Endothelial cell of umbilical vein (primary cell): ENCODE measurements at regions not wholly inside any gene's neighbourhood (a gene's known extent, or its start where the extent isn't known, plus 50 kb on each side); places are given as distances from the start of the nearest gene placed in this dataset.

ENCODE experiments used
- CTCF ChIP-seq, 2 donors: IDR thresholded peaks; 1 replicate in 1 of 2; 2 replicates in 1 of 2; pipeline ENCODE4 v1.5.1; 2011; ENCODE audit warnings: low read length in 2 of 2, mild to moderate bottlenecking in 2 of 2, moderate library complexity in 2 of 2, control low read depth in 1 of 2, inconsistent platforms in 1 of 2, low read depth in 1 of 2; ENCODE audit not compliant: insufficient read depth in 1 of 2; ENCODE audit errors: extremely low read depth in 1 of 2
- EZH2 ChIP-seq: IDR thresholded peaks from 2 replicates; pipeline ENCODE4 v1.6.1; 2012; ENCODE audit warnings: borderline replicate concordance, low read depth, mild to moderate bottlenecking, moderate library complexity, low read length, inconsistent platforms; ENCODE audit not compliant: severe bottlenecking
- GATA2 ChIP-seq: IDR thresholded peaks from 2 replicates; pipeline ENCODE4 v1.7.0; 2011; ENCODE audit warnings: low read depth, mild to moderate bottlenecking, moderate library complexity, mixed read lengths, low read length; ENCODE audit not compliant: insufficient read length, insufficient read depth
- MYC ChIP-seq: IDR thresholded peaks from one replicate; pipeline ENCODE4 v1.6.1; 2011; ENCODE audit warnings: mild to moderate bottlenecking, low read depth, low read length
- POLR2A ChIP-seq: IDR thresholded peaks from 2 replicates; pipeline ENCODE4 v1.6.1; 2012; ENCODE audit warnings: low read depth, mild to moderate bottlenecking, control low read depth, low read length
- POLR2AphosphoS5 ChIP-seq: IDR thresholded peaks from 2 replicates; pipeline ENCODE4 v1.6.1; 2012; ENCODE audit warnings: low read depth, mild to moderate bottlenecking, control low read depth, low read length, moderate library complexity; ENCODE audit not compliant: insufficient read depth

- TF ChIP-seq POLR2A (no peak), CTCF (IDR thresholded peaks at IDR 0.05; ENCODE audit: extremely low read depth in 1 of 2, insufficient read depth in 1 of 2, low read depth in 1 of 2, low read length in 2 of 2) (no peak), EZH2 (no peak), POLR2AphosphoS5 (no peak), MYC (no peak), GATA2 (no peak)
Measured at GRCh38 chr3:56952846-56953245, 107.6 kb upstream of the SPATA12 start.
